ENCODE measurements at regions not wholly inside any gene's neighbourhood (a gene's known extent, or its start where the extent isn't known, plus 50 kb on each side); places are given as distances from the start of the nearest gene placed in this dataset.

- TF ChIP-seq CTCF (IDR thresholded peaks at IDR 0.05) (no peak), POLR2A (IDR thresholded peaks at IDR 0.05) (no peak)
These were observed 338.4 kb downstream of the MN1 start for GRCh38 chr22:27463121-27463660.
